ENCODE measurements at regions not wholly inside any gene's neighbourhood (a gene's known extent, or its start where the extent isn't known, plus 50 kb on each side); places are given as distances from the start of the nearest gene placed in this dataset.
"Not testable (repeated sequence)": the region's sequence is repeated elsewhere in the genome, so short reads cannot be mapped to it uniquely, and the experiment has no call there.

- in situ Hi-C loops (cut with HindIII; ENCODE audit: low sequenced_read_pairs) = no loop called here
- no peak for TF ChIP-seq CTCF (IDR thresholded peaks at IDR 0.05; ENCODE audit: low read depth, low read length)
- DNase-seq (ENCODE audit: low read depth, low spot score) = no peak
- no peak overlapping the region for H3K4me3 ChIP-seq (ENCODE audit: low read depth, low read length)
Observed at GRCh38 chr2:134027980-134028379, 225.9 kb upstream of the MGAT5 start.

- H3K4me3 ChIP-seq (ENCODE audit: low read depth, low read length) = no peak overlapping the region
- in situ Hi-C loops (cut with HindIII; ENCODE audit: low sequenced_read_pairs) = no loop called here
- no peak for DNase-seq (ENCODE audit: low read depth, low spot score)
- no peak for TF ChIP-seq CTCF (IDR thresholded peaks at IDR 0.05; ENCODE audit: low read depth, low read length)
Observed at GRCh38 chr2:134029418-134029817, 224.5 kb upstream of the MGAT5 start.

DNA sequence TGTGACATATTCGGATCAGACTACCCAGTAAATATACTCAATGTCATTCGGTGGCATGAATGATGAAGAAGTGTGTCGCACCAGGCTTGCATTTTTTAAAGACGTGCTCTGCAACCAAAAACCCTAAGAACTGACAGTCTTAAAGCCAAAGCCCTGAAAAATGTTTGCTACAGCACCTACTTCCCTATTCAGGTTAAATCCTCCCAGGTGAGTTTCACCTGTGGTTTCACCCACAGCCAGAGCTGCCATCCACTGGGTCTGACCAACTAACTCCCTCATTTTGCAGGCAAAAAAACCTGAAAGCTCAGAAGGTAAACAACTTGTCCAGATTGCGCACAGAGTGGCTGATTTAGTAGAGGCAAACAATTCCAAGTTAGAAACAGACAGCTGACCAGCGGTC lies 222.3 kb upstream of the MGAT5 start:
- in situ Hi-C loops (cut with HindIII; ENCODE audit: low sequenced_read_pairs) = no loop called here
- no peak overlapping the region for H3K4me3 ChIP-seq (ENCODE audit: low read depth, low read length)
- no peak for TF ChIP-seq CTCF (IDR thresholded peaks at IDR 0.05; ENCODE audit: low read depth, low read length)
- no peak for DNase-seq (ENCODE audit: low read depth, low spot score)

GRCh38 chr2:134035605-134036370 lies 218.1 kb upstream of the MGAT5 start:
- in situ Hi-C loops (cut with HindIII; ENCODE audit: low sequenced_read_pairs) = no loop called here

DNA sequence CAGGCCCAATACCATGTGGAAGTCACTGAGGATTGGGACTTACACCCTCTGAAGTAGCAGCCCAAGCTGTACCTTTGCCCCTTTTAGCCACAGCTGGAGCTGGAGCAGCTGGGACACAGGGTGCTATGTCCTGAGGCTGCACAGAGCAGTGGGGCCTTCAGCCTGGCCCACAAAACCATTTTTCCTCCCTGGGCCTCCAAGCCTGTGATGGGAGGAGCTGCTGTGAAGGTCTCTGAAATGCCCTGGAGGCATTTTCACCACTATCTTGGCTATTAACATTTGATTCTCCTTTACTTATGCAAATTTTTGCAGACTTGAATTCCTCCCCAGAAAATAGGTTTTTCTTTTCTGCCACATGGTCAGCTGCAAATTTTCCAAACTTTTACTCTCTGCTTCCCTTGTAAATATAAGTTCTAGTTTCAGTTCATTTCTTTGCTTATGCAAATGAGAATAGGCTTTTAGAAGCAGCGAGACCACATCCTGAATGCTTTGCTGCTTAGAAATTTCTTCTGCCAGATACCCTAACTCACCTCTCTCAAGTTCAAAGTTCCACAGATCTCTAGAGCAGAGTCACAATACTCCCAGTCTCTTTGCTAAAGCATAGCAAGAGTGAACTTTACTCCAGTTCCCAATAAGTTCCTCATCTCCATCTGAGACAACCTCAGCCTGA lies 213.8 kb upstream of the MGAT5 start:
- no peak for DNase-seq (ENCODE audit: low read depth, low spot score)
- in situ Hi-C loops (cut with HindIII; ENCODE audit: low sequenced_read_pairs) = no loop called here
- H3K4me3 ChIP-seq (ENCODE audit: low read depth, low read length) = no peak overlapping the region
- TF ChIP-seq CTCF (IDR thresholded peaks at IDR 0.05; ENCODE audit: low read depth, low read length) = no peak

More at GRCh38 chr2:134035605-134036370, 218.1 kb upstream of the MGAT5 start:
- no peak overlapping the region for H3K4me3 ChIP-seq (ENCODE audit: low read depth, low read length)
- TF ChIP-seq CTCF (IDR thresholded peaks at IDR 0.05; ENCODE audit: low read depth, low read length) = no peak
- DNase-seq (ENCODE audit: low read depth, low spot score) = no peak

- DNase-seq (ENCODE audit: low read depth, low spot score); in situ Hi-C loops (cut with HindIII; ENCODE audit: low sequenced_read_pairs); H3K4me3 ChIP-seq (ENCODE audit: low read depth, low read length): not testable (repeated sequence)
Observed at GRCh38 chr2:134040626-134041172, 213.2 kb upstream of the MGAT5 start.

- DNase-seq (ENCODE audit: low read depth, low spot score) = no peak
- in situ Hi-C loops (cut with HindIII; ENCODE audit: low sequenced_read_pairs) = no loop called here
- no peak for TF ChIP-seq CTCF (IDR thresholded peaks at IDR 0.05; ENCODE audit: low read depth, low read length)
- H3K4me3 ChIP-seq (ENCODE audit: low read depth, low read length) = no peak overlapping the region
Observed at GRCh38 chr2:134041877-134042276, 212.0 kb upstream of the MGAT5 start.

GRCh38 chr2:134043028-134043427 lies 210.8 kb upstream of the MGAT5 start:
- in situ Hi-C loops (cut with HindIII; ENCODE audit: low sequenced_read_pairs); DNase-seq (ENCODE audit: low read depth, low spot score); H3K4me3 ChIP-seq (ENCODE audit: low read depth, low read length): not testable (repeated sequence)

Measured in astrocyte of the spinal cord (primary cell).